ENCODE measurements at regions not wholly inside any gene's neighbourhood (a gene's known extent, or its start where the extent isn't known, plus 50 kb on each side); places are given as distances from the start of the nearest gene placed in this dataset.

GRCh38 chr6:40906759-40907158 lies 132.3 kb downstream of the UNC5CL start:
- ATAC-seq: no peak
- Histone ChIP-seq H3K27ac (ENCODE audit: low read depth, low read length) (no peak overlapping the region), H3K27me3 (ENCODE audit: control insufficient read depth in 2 of 2, insufficient read depth in 2 of 2, low read length in 2 of 2) (no peaks in the 10 kb centered on the region), H3K9me3 (ENCODE audit: control insufficient read depth in 2 of 3, low read length in 3 of 3) (no peaks in the 10 kb centered on the region), H3K4me1 (ENCODE audit: control insufficient read depth in 2 of 2, insufficient read depth in 2 of 2, low read length in 2 of 2) (no peaks in the 10 kb centered on the region), H3K36me3 (ENCODE audit: control insufficient read depth in 2 of 3, insufficient read depth in 3 of 3, low read length in 3 of 3) (no peaks in the 10 kb centered on the region), H3K4me3 (ENCODE audit: low read length) (no peak overlapping the region)
- Mint-ChIP-seq H3K4me3 (no peak overlapping the region), H3K36me3 (no peaks in the 10 kb centered on the region), H3K9me3 (peaks cover 0 to 4% (median 0%) of the 10 kb centered on the region in 11 donors), H3K4me1 (no peaks in the 10 kb centered on the region), H3K27ac (no peak overlapping the region), H3K27me3 (peaks cover 4 to 28% (median 13%) of the 10 kb centered on the region in 5 donors)
- DNase-seq: no peak
- POLR2A ChIA-PET: no interaction called here
- intact Hi-C loops (cut with micrococcal nuclease): no loop called here
- CTCF ChIA-PET: no interaction called here

DNA sequence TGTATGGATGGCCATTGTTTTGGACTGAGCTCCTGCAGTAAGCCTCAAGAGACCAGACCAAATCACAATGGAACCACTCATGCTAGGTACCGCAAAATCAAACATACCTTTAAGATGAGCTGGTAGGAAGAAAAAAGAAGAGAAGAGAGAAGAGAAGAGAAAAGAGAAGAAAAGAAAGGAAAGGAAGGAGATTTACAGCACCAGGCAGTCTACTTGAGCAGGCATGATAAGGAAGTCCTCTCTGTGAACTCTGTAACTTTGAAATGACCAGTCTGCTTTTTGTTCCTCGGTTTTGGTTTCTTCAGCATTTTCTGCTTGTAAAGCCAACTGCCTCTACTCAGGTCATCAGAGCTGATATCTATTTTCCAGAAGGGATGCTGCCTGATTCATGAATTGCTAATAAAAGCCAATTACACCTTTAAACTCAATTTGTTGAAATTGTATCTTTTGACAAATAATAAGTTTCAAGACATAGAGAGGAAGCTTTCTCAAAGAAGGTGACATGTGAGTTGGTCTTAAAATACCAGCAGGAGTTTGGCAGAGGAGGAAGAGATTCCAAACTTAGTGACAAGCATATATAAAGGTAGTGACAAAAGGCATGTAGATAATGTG lies 134.3 kb downstream of the UNC5CL start:
- no peak overlapping the region for H3K27ac Mint-ChIP-seq
- intact Hi-C loops (cut with micrococcal nuclease): no loop called here
- no peak overlapping the region for H3K4me3 Mint-ChIP-seq
- Histone ChIP-seq H3K27me3 (ENCODE audit: control insufficient read depth in 2 of 2, insufficient read depth in 2 of 2, low read length in 2 of 2) (no peaks in the 10 kb centered on the region), H3K27ac (ENCODE audit: low read depth, low read length) (no peak overlapping the region), H3K4me1 (ENCODE audit: control insufficient read depth in 2 of 2, insufficient read depth in 2 of 2, low read length in 2 of 2) (no peaks in the 10 kb centered on the region), H3K4me3 (ENCODE audit: low read length) (no peak overlapping the region), H3K36me3 (ENCODE audit: control insufficient read depth in 2 of 3, insufficient read depth in 3 of 3, low read length in 3 of 3) (no peaks in the 10 kb centered on the region), H3K9me3 (ENCODE audit: control insufficient read depth in 2 of 3, low read length in 3 of 3) (no peaks in the 10 kb centered on the region)
- DNase-seq: no peak
- no peaks in the 10 kb centered on the region for H3K36me3 Mint-ChIP-seq
- CTCF ChIA-PET: no interaction called here
- peaks cover 0 to 4% (median 0%) of the 10 kb centered on the region in 11 donors for H3K9me3 Mint-ChIP-seq
- no peaks in the 10 kb centered on the region for H3K4me1 Mint-ChIP-seq
- POLR2A ChIA-PET: no interaction called here
- ATAC-seq: no peak
- peaks cover 4 to 26% (median 13%) of the 10 kb centered on the region in 5 donors for H3K27me3 Mint-ChIP-seq

DNA sequence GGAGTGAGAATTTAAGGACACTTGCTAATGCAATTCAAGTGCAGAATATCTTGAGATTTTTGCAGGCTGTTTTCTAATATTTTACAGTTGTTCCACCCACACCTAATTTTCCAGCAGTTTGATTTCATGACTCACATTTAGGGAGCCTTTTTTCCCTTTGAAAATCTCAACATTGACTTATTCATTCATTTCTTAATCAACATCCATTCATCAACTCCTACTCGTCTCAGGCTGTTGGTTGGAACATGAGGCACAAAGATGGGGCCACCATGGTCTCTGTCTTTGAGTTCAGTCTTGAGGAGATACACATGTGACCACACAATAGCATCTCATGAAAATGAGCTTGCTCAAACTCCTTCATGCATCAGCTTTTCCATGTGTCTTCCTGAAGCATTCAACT lies 135.6 kb downstream of the UNC5CL start:
- H3K9me3 Mint-ChIP-seq: peaks cover 0 to 4% (median 0%) of the 10 kb centered on the region in 11 donors
- H3K9me3 ChIP-seq (ENCODE audit: control insufficient read depth in 2 of 3, low read length in 3 of 3): no peaks in the 10 kb centered on the region
- no peaks in the 10 kb centered on the region for H3K4me1 Mint-ChIP-seq
- H3K27ac ChIP-seq (ENCODE audit: low read depth, low read length): no peak overlapping the region
- no peak overlapping the region for H3K4me3 Mint-ChIP-seq
- ATAC-seq (no peak), DNase-seq (no peak)
- no peaks in the 10 kb centered on the region for H3K36me3 Mint-ChIP-seq
- ChIA-PET POLR2A (no interaction called here), CTCF (no interaction called here)
- no peak overlapping the region for H3K4me3 ChIP-seq (ENCODE audit: low read length)
- no peaks in the 10 kb centered on the region for H3K4me1 ChIP-seq (ENCODE audit: control insufficient read depth in 2 of 2, insufficient read depth in 2 of 2, low read length in 2 of 2)
- intact Hi-C loops (cut with micrococcal nuclease): no loop called here
- no peaks in the 10 kb centered on the region for H3K36me3 ChIP-seq (ENCODE audit: control insufficient read depth in 2 of 3, insufficient read depth in 3 of 3, low read length in 3 of 3)
- H3K27me3 Mint-ChIP-seq: peaks cover 0 to 22% (median 8%) of the 10 kb centered on the region in 5 donors
- no peaks in the 10 kb centered on the region for H3K27me3 ChIP-seq (ENCODE audit: control insufficient read depth in 2 of 2, insufficient read depth in 2 of 2, low read length in 2 of 2)
- no peak overlapping the region for H3K27ac Mint-ChIP-seq

GRCh38 chr6:40901322-40902055 lies 137.5 kb downstream of the UNC5CL start:
- Mint-ChIP-seq H3K27ac (no peak overlapping the region), H3K4me1 (no peaks in the 10 kb centered on the region), H3K36me3 (no peaks in the 10 kb centered on the region), H3K4me3 (no peak overlapping the region), H3K27me3 (peaks cover 0 to 18% (median 10%) of the 10 kb centered on the region in 5 donors), H3K9me3 (peaks cover 0 to 4% (median 0%) of the 10 kb centered on the region in 11 donors)
- DNase-seq (no peak), ATAC-seq (no peak)
- H3K4me3 ChIP-seq (ENCODE audit: low read length): no peak overlapping the region
- no peak overlapping the region for H3K27ac ChIP-seq (ENCODE audit: low read depth, low read length)
- no peaks in the 10 kb centered on the region for H3K27me3 ChIP-seq (ENCODE audit: control insufficient read depth in 2 of 2, insufficient read depth in 2 of 2, low read length in 2 of 2)
- ChIA-PET POLR2A (no interaction called here), CTCF (no interaction called here)
- H3K9me3 ChIP-seq (ENCODE audit: control insufficient read depth in 2 of 3, low read length in 3 of 3): no peaks in the 10 kb centered on the region
- H3K36me3 ChIP-seq (ENCODE audit: control insufficient read depth in 2 of 3, insufficient read depth in 3 of 3, low read length in 3 of 3): no peaks in the 10 kb centered on the region
- no peaks in the 10 kb centered on the region for H3K4me1 ChIP-seq (ENCODE audit: control insufficient read depth in 2 of 2, insufficient read depth in 2 of 2, low read length in 2 of 2)
- intact Hi-C loops (cut with micrococcal nuclease): no loop called here

DNA sequence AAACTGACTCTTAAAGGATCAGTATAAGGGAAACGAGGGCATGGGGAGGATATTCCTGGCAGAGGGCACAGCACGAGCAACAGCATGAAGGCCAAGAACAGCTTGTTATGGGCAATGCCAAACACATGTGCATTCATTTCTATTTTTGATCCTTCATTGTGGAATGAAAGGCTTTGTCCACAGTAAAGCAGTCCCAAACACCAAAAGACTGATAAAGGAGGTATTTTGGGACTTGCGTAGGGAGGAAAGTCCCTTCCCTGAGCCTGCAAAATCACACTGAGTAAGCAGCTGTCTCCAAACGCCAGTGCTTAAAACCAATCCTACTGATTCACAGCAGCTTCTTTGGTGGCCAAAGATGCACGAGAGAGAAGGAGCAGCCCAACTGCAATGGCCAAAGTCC lies 138.2 kb downstream of the UNC5CL start:
- peaks cover 0 to 4% (median 0%) of the 10 kb centered on the region in 11 donors for H3K9me3 Mint-ChIP-seq
- H3K9me3 ChIP-seq (ENCODE audit: control insufficient read depth in 2 of 3, low read length in 3 of 3): no peaks in the 10 kb centered on the region
- H3K27me3 Mint-ChIP-seq: peaks cover 0 to 18% (median 10%) of the 10 kb centered on the region in 5 donors
- ChIA-PET CTCF (interaction anchor here (1.1 kb wide), 1 partner anchor 12 kb away, joined by 3 read pairs; no protein-coding TSS in a partner anchor), POLR2A (no interaction called here)
- H3K36me3 ChIP-seq (ENCODE audit: control insufficient read depth in 2 of 3, insufficient read depth in 3 of 3, low read length in 3 of 3): no peaks in the 10 kb centered on the region
- intact Hi-C loops (cut with micrococcal nuclease): no loop called here
- no peaks in the 10 kb centered on the region for H3K4me1 ChIP-seq (ENCODE audit: control insufficient read depth in 2 of 2, insufficient read depth in 2 of 2, low read length in 2 of 2)
- DNase-seq: no peak
- no peaks in the 10 kb centered on the region for H3K4me1 Mint-ChIP-seq
- no peak overlapping the region for H3K27ac ChIP-seq (ENCODE audit: low read depth, low read length)
- ATAC-seq: no peak
- no peak overlapping the region for H3K4me3 ChIP-seq (ENCODE audit: low read length)
- H3K27ac Mint-ChIP-seq: no peak overlapping the region
- no peaks in the 10 kb centered on the region for H3K36me3 Mint-ChIP-seq
- no peak overlapping the region for H3K4me3 Mint-ChIP-seq
- H3K27me3 ChIP-seq (ENCODE audit: control insufficient read depth in 2 of 2, insufficient read depth in 2 of 2, low read length in 2 of 2): no peaks in the 10 kb centered on the region

GRCh38 chr6:40899684-40900155 lies 139.3 kb downstream of the UNC5CL start:
- Histone ChIP-seq H3K4me1 (ENCODE audit: control insufficient read depth in 2 of 2, insufficient read depth in 2 of 2, low read length in 2 of 2) (no peaks in the 10 kb centered on the region), H3K9me3 (ENCODE audit: control insufficient read depth in 2 of 3, low read length in 3 of 3) (no peaks in the 10 kb centered on the region), H3K27me3 (ENCODE audit: control insufficient read depth in 2 of 2, insufficient read depth in 2 of 2, low read length in 2 of 2) (no peaks in the 10 kb centered on the region), H3K4me3 (ENCODE audit: low read length) (no peak overlapping the region), H3K36me3 (ENCODE audit: control insufficient read depth in 2 of 3, insufficient read depth in 3 of 3, low read length in 3 of 3) (no peaks in the 10 kb centered on the region), H3K27ac (ENCODE audit: low read depth, low read length) (no peak overlapping the region)
- no peaks in the 10 kb centered on the region for H3K36me3 Mint-ChIP-seq
- CTCF ChIA-PET: interaction anchor here (1.1 kb wide), 1 partner anchor 13 kb away, joined by 3 read pairs; no protein-coding TSS in a partner anchor
- ATAC-seq: no peak
- H3K27ac Mint-ChIP-seq: no peak overlapping the region
- POLR2A ChIA-PET: no interaction called here
- intact Hi-C loops (cut with micrococcal nuclease): no loop called here
- no peaks in the 10 kb centered on the region for H3K4me1 Mint-ChIP-seq
- no peak overlapping the region for H3K4me3 Mint-ChIP-seq
- DNase-seq: no peak
- peaks cover 0 to 13% (median 6%) of the 10 kb centered on the region in 5 donors for H3K27me3 Mint-ChIP-seq
- peaks cover 0 to 1% (median 0%) of the 10 kb centered on the region in 11 donors for H3K9me3 Mint-ChIP-seq

DNA sequence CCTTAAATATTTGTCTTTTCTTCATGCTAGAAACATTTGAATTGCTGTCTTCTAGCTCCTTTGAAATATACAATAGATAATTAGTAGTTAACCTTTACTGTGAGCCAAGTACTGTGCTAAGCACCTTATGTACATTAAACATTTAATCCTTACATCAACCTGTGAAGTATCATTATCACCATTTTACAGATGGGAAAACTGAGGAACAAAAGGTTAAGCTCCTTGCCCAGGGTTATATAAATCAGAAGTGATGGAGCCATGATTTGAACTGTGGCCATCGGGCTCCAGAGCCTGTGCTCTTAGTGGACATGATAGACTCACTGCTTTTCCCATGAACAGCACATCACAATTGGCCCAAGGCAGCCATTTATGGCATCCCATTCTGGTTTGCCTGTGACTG lies 140.9 kb downstream of the UNC5CL start:
- POLR2A ChIA-PET: no interaction called here
- CTCF ChIA-PET: no interaction called here
- no peak for ATAC-seq

More for the DNA sequence above, 140.9 kb downstream of the UNC5CL start:
- no peak overlapping the region for H3K27ac Mint-ChIP-seq
- no peaks in the 10 kb centered on the region for H3K36me3 Mint-ChIP-seq
- peaks cover 0 to 1% (median 0%) of the 10 kb centered on the region in 11 donors for H3K9me3 Mint-ChIP-seq
- intact Hi-C loops (cut with micrococcal nuclease): no loop called here
- Histone ChIP-seq H3K36me3 (ENCODE audit: control insufficient read depth in 2 of 3, insufficient read depth in 3 of 3, low read length in 3 of 3) (no peaks in the 10 kb centered on the region), H3K4me1 (ENCODE audit: control insufficient read depth in 2 of 2, insufficient read depth in 2 of 2, low read length in 2 of 2) (no peaks in the 10 kb centered on the region), H3K27me3 (ENCODE audit: control insufficient read depth in 2 of 2, insufficient read depth in 2 of 2, low read length in 2 of 2) (no peaks in the 10 kb centered on the region), H3K27ac (ENCODE audit: low read depth, low read length) (no peak overlapping the region), H3K9me3 (ENCODE audit: control insufficient read depth in 2 of 3, low read length in 3 of 3) (no peaks in the 10 kb centered on the region), H3K4me3 (ENCODE audit: low read length) (no peak overlapping the region)
- no peak overlapping the region for H3K4me3 Mint-ChIP-seq
- no peaks in the 10 kb centered on the region for H3K4me1 Mint-ChIP-seq
- peaks cover 0 to 8% (median 3%) of the 10 kb centered on the region in 5 donors for H3K27me3 Mint-ChIP-seq
- no peak for DNase-seq

Data from naive thymus-derived CD4-positive, alpha-beta T cell (primary cell).